ENCODE measurements at regions not wholly inside any gene's neighbourhood (a gene's known extent, or its start where the extent isn't known, plus 50 kb on each side); places are given as distances from the start of the nearest gene placed in this dataset.

- Mint-ChIP-seq H3K4me1 (ENCODE audit: low read depth) (peaks cover 20% of the 10 kb centered on the region), H3K36me3 (ENCODE audit: low read depth) (peaks cover 9% of the 10 kb centered on the region), H3K9me3 (ENCODE audit: low read depth) (no peaks in the 10 kb centered on the region), H3K4me3 (ENCODE audit: unreplicated experiment) (no peak overlapping the region), H3K27me3 (ENCODE audit: low read depth) (no peaks in the 10 kb centered on the region), H3K27ac (ENCODE audit: unreplicated experiment) (no peak overlapping the region)
- TF ChIP-seq CTCF (IDR thresholded peaks at IDR 0.05), result no peak
- no peak for DNase-seq (ENCODE audit: low spot score)
These were observed 173.3 kb downstream of the PALM2AKAP2 start for GRCh38 chr9:109953300-109953699.

GRCh38 chr9:109953813-109954497, 174.0 kb downstream of the PALM2AKAP2 start:
- Mint-ChIP-seq H3K27me3 (ENCODE audit: low read depth) (no peaks in the 10 kb centered on the region), H3K36me3 (ENCODE audit: low read depth) (peaks cover 9% of the 10 kb centered on the region), H3K9me3 (ENCODE audit: low read depth) (no peaks in the 10 kb centered on the region), H3K4me3 (ENCODE audit: unreplicated experiment) (no peak overlapping the region), H3K4me1 (ENCODE audit: low read depth) (peaks cover 20% of the 10 kb centered on the region), H3K27ac (ENCODE audit: unreplicated experiment) (no peak overlapping the region)
- TF ChIP-seq CTCF (IDR thresholded peaks at IDR 0.05), result peak; percentile 57
- no peak for DNase-seq (ENCODE audit: low spot score)

GRCh38 chr9:109956717-109957440, 176.9 kb downstream of the PALM2AKAP2 start:
- H3K4me3 Mint-ChIP-seq (ENCODE audit: unreplicated experiment), result no peak overlapping the region
- DNase-seq (ENCODE audit: low spot score), result no peak
- H3K9me3 Mint-ChIP-seq (ENCODE audit: low read depth), result no peaks in the 10 kb centered on the region
- peak overlapping the region; percentile 20 for H3K27ac Mint-ChIP-seq (ENCODE audit: unreplicated experiment)
- H3K4me1 Mint-ChIP-seq (ENCODE audit: low read depth), result peaks cover 20% of the 10 kb centered on the region
- TF ChIP-seq CTCF (IDR thresholded peaks at IDR 0.05), result no peak
- H3K36me3 Mint-ChIP-seq (ENCODE audit: low read depth), result peaks cover 2% of the 10 kb centered on the region
- no peaks in the 10 kb centered on the region for H3K27me3 Mint-ChIP-seq (ENCODE audit: low read depth)

- Mint-ChIP-seq H3K4me3 (ENCODE audit: unreplicated experiment) (no peak overlapping the region), H3K4me1 (ENCODE audit: low read depth) (peaks cover 20% of the 10 kb centered on the region), H3K36me3 (ENCODE audit: low read depth) (no peaks in the 10 kb centered on the region), H3K27me3 (ENCODE audit: low read depth) (no peaks in the 10 kb centered on the region), H3K9me3 (ENCODE audit: low read depth) (no peaks in the 10 kb centered on the region), H3K27ac (ENCODE audit: unreplicated experiment) (no peak overlapping the region)
- no peak for TF ChIP-seq CTCF (IDR thresholded peaks at IDR 0.05)
- no peak for DNase-seq (ENCODE audit: low spot score)
These were observed 179.7 kb downstream of the PALM2AKAP2 start for GRCh38 chr9:109959679-109960078.

- H3K27me3 Mint-ChIP-seq (ENCODE audit: low read depth), result no peaks in the 10 kb centered on the region
- DNase-seq (ENCODE audit: low spot score), result no peak
- no peaks in the 10 kb centered on the region for H3K36me3 Mint-ChIP-seq (ENCODE audit: low read depth)
- no peak overlapping the region for H3K4me3 Mint-ChIP-seq (ENCODE audit: unreplicated experiment)
- peaks cover 11% of the 10 kb centered on the region for H3K4me1 Mint-ChIP-seq (ENCODE audit: low read depth)
- H3K27ac Mint-ChIP-seq (ENCODE audit: unreplicated experiment), result no peak overlapping the region
- TF ChIP-seq CTCF (IDR thresholded peaks at IDR 0.05), result no peak
- H3K9me3 Mint-ChIP-seq (ENCODE audit: low read depth), result no peaks in the 10 kb centered on the region
These were observed 181.6 kb downstream of the PALM2AKAP2 start for GRCh38 chr9:109961626-109962025.
